ENCODE measurements at regions not wholly inside any gene's neighbourhood (a gene's known extent, or its start where the extent isn't known, plus 50 kb on each side); places are given as distances from the start of the nearest gene placed in this dataset.

DNA sequence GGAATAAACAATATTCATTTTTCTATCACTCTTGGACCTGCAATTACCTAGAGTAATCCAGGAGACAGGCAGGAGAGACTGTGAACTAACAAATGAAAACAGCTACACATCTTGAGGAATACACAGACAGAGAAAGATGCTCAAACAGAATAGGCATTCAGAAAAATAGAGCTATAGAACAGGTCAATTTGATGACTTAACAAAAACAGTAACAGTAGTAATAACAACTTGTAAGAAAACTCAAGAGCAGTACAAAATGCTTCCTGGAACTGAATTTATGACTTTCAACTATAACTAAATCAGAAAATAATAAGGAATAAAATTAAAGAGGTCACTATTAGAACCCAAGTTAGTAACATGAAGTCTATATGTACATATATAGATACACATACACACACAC is 579.3 kb downstream of the TLR4 start:
- TF ChIP-seq, protein P1, sequence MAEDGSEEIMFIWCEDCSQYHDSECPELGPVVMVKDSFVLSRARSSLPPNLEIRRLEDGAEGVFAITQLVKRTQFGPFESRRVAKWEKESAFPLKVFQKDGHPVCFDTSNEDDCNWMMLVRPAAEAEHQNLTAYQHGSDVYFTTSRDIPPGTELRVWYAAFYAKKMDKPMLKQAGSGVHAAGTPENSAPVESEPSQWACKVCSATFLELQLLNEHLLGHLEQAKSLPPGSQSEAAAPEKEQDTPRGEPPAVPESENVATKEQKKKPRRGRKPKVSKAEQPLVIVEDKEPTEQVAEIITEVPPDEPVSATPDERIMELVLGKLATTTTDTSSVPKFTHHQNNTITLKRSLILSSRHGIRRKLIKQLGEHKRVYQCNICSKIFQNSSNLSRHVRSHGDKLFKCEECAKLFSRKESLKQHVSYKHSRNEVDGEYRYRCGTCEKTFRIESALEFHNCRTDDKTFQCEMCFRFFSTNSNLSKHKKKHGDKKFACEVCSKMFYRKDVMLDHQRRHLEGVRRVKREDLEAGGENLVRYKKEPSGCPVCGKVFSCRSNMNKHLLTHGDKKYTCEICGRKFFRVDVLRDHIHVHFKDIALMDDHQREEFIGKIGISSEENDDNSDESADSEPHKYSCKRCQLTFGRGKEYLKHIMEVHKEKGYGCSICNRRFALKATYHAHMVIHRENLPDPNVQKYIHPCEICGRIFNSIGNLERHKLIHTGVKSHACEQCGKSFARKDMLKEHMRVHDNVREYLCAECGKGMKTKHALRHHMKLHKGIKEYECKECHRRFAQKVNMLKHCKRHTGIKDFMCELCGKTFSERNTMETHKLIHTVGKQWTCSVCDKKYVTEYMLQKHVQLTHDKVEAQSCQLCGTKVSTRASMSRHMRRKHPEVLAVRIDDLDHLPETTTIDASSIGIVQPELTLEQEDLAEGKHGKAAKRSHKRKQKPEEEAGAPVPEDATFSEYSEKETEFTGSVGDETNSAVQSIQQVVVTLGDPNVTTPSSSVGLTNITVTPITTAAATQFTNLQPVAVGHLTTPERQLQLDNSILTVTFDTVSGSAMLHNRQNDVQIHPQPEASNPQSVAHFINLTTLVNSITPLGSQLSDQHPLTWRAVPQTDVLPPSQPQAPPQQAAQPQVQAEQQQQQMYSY (CRISPR knock-in tag; IDR thresholded peaks at IDR 0.05): no peak
- TF ChIP-seq HMGA2 (CRISPR knock-in tag; IDR thresholded peaks at IDR 0.05) (no peak), FOXP1 (CRISPR knock-in tag; IDR thresholded peaks at IDR 0.05; ENCODE audit: borderline replicate concordance) (no peak)
- Mint-ChIP-seq H3K27me3 (ENCODE audit: low read depth) (no peaks in the 10 kb centered on the region; the same call in 1 of the 2 replicates), H3K36me3 (no peaks in the 10 kb centered on the region), H3K4me1 (no peaks in the 10 kb centered on the region), H3K27ac (no peak overlapping the region), H3K9me3 (peaks cover 3% of the 10 kb centered on the region; the same call in 1 of the 2 replicates), H3K4me3 (no peak overlapping the region)
- ATAC-seq (no peak), DNase-seq (ENCODE audit: low spot score) (no peak)
- POLR2A ChIA-PET: no interaction called here
- CTCF ChIA-PET: no interaction called here

DNA sequence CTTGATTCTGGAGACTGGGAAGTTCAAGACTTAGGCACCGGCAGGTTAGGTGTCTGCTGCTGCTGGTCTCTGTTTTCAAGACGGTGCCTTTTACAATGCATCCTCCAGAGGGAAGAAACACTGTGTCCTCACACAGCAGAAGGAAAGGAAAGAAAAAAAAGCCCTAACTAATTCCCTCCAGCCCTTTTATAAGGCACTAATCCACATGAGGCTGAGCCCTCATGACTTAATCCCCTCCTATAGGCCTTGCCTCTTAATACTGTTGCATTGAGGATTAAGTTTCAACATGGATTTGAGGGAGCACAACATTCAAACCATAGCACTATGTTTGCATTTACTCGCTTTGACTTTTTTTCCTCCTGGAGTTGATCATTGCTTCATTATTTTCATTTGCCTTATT is 585.9 kb downstream of the TLR4 start:
- Mint-ChIP-seq H3K9me3 (peaks cover 3% of the 10 kb centered on the region; the same call in 1 of the 2 replicates), H3K36me3 (no peaks in the 10 kb centered on the region), H3K4me3 (no peak overlapping the region), H3K4me1 (peaks cover 9% of the 10 kb centered on the region), H3K27ac (no peak overlapping the region), H3K27me3 (ENCODE audit: low read depth) (no peaks in the 10 kb centered on the region)
- no peak for DNase-seq (ENCODE audit: low spot score)
- ChIA-PET POLR2A (no interaction called here), CTCF (no interaction called here)
- TF ChIP-seq ZNF416 (CRISPR knock-in tag; IDR thresholded peaks at IDR 0.05) (no peak), GRHL2 (CRISPR knock-in tag; IDR thresholded peaks at IDR 0.05; ENCODE audit: insufficient replicate concordance, severe bottlenecking) (no peak), MYBL2 (CRISPR knock-in tag; IDR thresholded peaks at IDR 0.05) (no peak), NR3C1 (CRISPR knock-in tag; conservative IDR thresholded peaks at IDR 0.05; ENCODE audit: low read depth) (no peak), NFYB (CRISPR knock-in tag; conservative IDR thresholded peaks at IDR 0.05; ENCODE audit: low read depth) (no peak), CBFB (CRISPR knock-in tag; IDR thresholded peaks at IDR 0.05; ENCODE audit: low read depth) (no peak), TEAD1 (CRISPR knock-in tag; IDR thresholded peaks at IDR 0.05) (no peak), SMAD4 (CRISPR knock-in tag; IDR thresholded peaks at IDR 0.05) (no peak)
- TF ChIP-seq, protein P2, sequence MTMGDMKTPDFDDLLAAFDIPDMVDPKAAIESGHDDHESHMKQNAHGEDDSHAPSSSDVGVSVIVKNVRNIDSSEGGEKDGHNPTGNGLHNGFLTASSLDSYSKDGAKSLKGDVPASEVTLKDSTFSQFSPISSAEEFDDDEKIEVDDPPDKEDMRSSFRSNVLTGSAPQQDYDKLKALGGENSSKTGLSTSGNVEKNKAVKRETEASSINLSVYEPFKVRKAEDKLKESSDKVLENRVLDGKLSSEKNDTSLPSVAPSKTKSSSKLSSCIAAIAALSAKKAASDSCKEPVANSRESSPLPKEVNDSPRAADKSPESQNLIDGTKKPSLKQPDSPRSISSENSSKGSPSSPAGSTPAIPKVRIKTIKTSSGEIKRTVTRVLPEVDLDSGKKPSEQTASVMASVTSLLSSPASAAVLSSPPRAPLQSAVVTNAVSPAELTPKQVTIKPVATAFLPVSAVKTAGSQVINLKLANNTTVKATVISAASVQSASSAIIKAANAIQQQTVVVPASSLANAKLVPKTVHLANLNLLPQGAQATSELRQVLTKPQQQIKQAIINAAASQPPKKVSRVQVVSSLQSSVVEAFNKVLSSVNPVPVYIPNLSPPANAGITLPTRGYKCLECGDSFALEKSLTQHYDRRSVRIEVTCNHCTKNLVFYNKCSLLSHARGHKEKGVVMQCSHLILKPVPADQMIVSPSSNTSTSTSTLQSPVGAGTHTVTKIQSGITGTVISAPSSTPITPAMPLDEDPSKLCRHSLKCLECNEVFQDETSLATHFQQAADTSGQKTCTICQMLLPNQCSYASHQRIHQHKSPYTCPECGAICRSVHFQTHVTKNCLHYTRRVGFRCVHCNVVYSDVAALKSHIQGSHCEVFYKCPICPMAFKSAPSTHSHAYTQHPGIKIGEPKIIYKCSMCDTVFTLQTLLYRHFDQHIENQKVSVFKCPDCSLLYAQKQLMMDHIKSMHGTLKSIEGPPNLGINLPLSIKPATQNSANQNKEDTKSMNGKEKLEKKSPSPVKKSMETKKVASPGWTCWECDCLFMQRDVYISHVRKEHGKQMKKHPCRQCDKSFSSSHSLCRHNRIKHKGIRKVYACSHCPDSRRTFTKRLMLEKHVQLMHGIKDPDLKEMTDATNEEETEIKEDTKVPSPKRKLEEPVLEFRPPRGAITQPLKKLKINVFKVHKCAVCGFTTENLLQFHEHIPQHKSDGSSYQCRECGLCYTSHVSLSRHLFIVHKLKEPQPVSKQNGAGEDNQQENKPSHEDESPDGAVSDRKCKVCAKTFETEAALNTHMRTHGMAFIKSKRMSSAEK (CRISPR knock-in tag; IDR thresholded peaks at IDR 0.05; ENCODE audit: borderline replicate concordance): no peak
- TF ChIP-seq, protein P3, sequence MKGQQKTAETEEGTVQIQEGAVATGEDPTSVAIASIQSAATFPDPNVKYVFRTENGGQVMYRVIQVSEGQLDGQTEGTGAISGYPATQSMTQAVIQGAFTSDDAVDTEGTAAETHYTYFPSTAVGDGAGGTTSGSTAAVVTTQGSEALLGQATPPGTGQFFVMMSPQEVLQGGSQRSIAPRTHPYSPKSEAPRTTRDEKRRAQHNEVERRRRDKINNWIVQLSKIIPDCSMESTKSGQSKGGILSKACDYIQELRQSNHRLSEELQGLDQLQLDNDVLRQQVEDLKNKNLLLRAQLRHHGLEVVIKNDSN (CRISPR knock-in tag; IDR thresholded peaks at IDR 0.05): no peak
- TF ChIP-seq, protein P4, sequence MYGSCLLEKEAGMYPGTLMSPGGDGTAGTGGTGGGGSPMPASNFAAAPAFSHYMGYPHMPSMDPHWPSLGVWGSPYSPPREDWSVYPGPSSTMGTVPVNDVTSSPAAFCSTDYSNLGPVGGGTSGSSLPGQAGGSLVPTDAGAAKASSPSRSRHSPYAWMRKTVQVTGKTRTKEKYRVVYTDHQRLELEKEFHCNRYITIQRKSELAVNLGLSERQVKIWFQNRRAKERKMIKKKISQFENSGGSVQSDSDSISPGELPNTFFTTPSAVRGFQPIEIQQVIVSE (CRISPR knock-in tag; IDR thresholded peaks at IDR 0.05; ENCODE audit: borderline replicate concordance): no peak
- TF ChIP-seq, protein P5, sequence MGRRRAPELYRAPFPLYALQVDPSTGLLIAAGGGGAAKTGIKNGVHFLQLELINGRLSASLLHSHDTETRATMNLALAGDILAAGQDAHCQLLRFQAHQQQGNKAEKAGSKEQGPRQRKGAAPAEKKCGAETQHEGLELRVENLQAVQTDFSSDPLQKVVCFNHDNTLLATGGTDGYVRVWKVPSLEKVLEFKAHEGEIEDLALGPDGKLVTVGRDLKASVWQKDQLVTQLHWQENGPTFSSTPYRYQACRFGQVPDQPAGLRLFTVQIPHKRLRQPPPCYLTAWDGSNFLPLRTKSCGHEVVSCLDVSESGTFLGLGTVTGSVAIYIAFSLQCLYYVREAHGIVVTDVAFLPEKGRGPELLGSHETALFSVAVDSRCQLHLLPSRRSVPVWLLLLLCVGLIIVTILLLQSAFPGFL (CRISPR knock-in tag; IDR thresholded peaks at IDR 0.05; ENCODE audit: borderline replicate concordance): no peak
- TF ChIP-seq, protein P6, sequence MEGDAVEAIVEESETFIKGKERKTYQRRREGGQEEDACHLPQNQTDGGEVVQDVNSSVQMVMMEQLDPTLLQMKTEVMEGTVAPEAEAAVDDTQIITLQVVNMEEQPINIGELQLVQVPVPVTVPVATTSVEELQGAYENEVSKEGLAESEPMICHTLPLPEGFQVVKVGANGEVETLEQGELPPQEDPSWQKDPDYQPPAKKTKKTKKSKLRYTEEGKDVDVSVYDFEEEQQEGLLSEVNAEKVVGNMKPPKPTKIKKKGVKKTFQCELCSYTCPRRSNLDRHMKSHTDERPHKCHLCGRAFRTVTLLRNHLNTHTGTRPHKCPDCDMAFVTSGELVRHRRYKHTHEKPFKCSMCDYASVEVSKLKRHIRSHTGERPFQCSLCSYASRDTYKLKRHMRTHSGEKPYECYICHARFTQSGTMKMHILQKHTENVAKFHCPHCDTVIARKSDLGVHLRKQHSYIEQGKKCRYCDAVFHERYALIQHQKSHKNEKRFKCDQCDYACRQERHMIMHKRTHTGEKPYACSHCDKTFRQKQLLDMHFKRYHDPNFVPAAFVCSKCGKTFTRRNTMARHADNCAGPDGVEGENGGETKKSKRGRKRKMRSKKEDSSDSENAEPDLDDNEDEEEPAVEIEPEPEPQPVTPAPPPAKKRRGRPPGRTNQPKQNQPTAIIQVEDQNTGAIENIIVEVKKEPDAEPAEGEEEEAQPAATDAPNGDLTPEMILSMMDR (IDR thresholded peaks at IDR 0.05): no peak
- no peak; the same call in 1 of the 2 replicates for ATAC-seq

Measured in WTC11 (cell line).